ENCODE measurements at regions not wholly inside any gene's neighbourhood (a gene's known extent, or its start where the extent isn't known, plus 50 kb on each side); places are given as distances from the start of the nearest gene placed in this dataset.

DNA sequence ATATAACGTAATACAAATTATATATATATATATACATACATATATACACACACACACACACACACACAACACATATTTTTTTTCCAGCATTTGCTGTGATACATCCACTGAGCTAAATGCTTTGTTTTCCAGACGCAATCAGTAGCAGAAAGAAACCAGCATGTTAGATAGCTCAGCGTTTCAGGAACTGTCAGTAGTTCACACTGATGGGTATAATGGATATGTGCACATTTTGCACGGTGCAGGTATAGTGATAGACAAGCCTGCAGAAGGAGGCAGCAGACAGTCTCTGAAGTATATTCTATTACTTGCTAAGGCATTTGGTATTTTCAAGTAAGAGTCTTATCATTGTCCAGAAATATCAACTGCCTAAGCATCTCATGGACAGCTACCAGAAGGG is 741.6 kb upstream of the HS3ST1 start:
- no peaks in the 10 kb centered on the region for H3K36me3 ChIP-seq
- no peaks in the 10 kb centered on the region for H3K27me3 ChIP-seq (replicated peaks in 1 of 7)
- H3K4me1 ChIP-seq: no peaks in the 10 kb centered on the region
- intact Hi-C loops (cut with DNase I; ENCODE audit: low total_unique reads): no loop called here
- no peaks in the 10 kb centered on the region for H3K9me3 ChIP-seq
- 75 to 94% (median 89%) methylated on average over 4 of the region's 4 CpGs for WGBS, 5 donors
- DNase-seq: no peak
- no peak overlapping the region for H3K27ac ChIP-seq
- TF ChIP-seq, protein P1, sequence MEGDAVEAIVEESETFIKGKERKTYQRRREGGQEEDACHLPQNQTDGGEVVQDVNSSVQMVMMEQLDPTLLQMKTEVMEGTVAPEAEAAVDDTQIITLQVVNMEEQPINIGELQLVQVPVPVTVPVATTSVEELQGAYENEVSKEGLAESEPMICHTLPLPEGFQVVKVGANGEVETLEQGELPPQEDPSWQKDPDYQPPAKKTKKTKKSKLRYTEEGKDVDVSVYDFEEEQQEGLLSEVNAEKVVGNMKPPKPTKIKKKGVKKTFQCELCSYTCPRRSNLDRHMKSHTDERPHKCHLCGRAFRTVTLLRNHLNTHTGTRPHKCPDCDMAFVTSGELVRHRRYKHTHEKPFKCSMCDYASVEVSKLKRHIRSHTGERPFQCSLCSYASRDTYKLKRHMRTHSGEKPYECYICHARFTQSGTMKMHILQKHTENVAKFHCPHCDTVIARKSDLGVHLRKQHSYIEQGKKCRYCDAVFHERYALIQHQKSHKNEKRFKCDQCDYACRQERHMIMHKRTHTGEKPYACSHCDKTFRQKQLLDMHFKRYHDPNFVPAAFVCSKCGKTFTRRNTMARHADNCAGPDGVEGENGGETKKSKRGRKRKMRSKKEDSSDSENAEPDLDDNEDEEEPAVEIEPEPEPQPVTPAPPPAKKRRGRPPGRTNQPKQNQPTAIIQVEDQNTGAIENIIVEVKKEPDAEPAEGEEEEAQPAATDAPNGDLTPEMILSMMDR (IDR thresholded peaks at IDR 0.05 in 8 of 11, conservative IDR thresholded peaks at IDR 0.05 in 3 of 11): no peak
- TF ChIP-seq POLR2AphosphoS5 (IDR thresholded peaks at IDR 0.05) (no peak), POLR2A (IDR thresholded peaks at IDR 0.05) (no peak)
- H3K4me3 ChIP-seq: no peak overlapping the region

DNA sequence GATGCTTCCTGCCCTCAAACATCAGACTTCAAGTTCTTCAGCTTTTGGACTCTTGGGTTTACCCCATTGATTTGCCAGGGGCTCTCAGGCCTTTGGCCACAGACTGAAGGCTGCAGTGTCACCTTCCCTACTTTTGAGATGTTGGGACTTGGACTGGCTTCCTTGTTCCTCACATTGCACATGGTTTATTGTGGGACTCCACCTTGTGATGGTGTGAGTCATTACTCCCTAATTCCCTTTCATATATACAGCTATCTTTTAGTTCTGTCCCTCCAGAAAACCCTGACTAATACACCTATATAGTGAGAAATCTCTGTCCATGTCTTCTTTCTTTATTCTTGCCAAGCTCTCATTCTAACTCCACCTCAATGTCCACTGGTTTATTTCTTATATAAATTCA is 736.9 kb upstream of the HS3ST1 start:
- Histone ChIP-seq H3K27ac (no peak overlapping the region), H3K27me3 (replicated peaks in 1 of 7) (no peaks in the 10 kb centered on the region), H3K9me3 (peaks cover 0 to 22% (median 8%) of the 10 kb centered on the region in 8 donors), H3K4me1 (no peaks in the 10 kb centered on the region), H3K36me3 (no peaks in the 10 kb centered on the region), H3K4me3 (no peak overlapping the region)
- no peak for DNase-seq
- intact Hi-C loops (cut with DNase I; ENCODE audit: low total_unique reads): no loop called here
- no peak for TF ChIP-seq POLR2A (IDR thresholded peaks at IDR 0.05)
- TF ChIP-seq, protein P1 (IDR thresholded peaks at IDR 0.05 in 8 of 11, conservative IDR thresholded peaks at IDR 0.05 in 3 of 11): no peak
- no peak for TF ChIP-seq POLR2AphosphoS5 (IDR thresholded peaks at IDR 0.05)

DNA sequence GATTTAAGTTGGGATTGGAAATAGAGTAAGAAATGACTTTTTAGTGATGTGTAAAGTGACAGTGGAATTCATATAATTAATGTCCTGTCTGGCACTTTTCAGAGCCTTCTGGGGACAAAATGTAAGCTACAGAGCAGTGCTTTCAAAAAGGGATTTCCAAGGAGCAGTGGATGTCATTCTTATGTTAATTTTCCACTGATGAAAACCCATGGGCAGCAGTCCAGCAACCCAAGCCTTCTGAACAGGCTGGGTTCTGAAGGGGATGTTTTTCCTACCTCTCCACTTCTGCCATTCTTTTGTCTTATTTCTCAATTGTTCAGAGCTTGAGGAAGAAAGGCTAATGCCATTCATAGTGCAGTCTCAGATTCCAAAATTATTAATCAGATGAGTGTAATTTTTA is 717.6 kb upstream of the HS3ST1 start:
- H3K27me3 ChIP-seq (replicated peaks in 1 of 7): no peaks in the 10 kb centered on the region
- H3K9me3 ChIP-seq: peaks cover 0 to 16% (median 3%) of the 10 kb centered on the region in 8 donors
- no peak for DNase-seq
- intact Hi-C loops (cut with DNase I; ENCODE audit: low total_unique reads): no loop called here
- H3K36me3 ChIP-seq: no peaks in the 10 kb centered on the region
- no peak overlapping the region for H3K4me3 ChIP-seq
- H3K27ac ChIP-seq: no peak overlapping the region
- TF ChIP-seq, protein P1 (IDR thresholded peaks at IDR 0.05 in 8 of 11, conservative IDR thresholded peaks at IDR 0.05 in 3 of 11): no peak
- H3K4me1 ChIP-seq: no peaks in the 10 kb centered on the region

DNA sequence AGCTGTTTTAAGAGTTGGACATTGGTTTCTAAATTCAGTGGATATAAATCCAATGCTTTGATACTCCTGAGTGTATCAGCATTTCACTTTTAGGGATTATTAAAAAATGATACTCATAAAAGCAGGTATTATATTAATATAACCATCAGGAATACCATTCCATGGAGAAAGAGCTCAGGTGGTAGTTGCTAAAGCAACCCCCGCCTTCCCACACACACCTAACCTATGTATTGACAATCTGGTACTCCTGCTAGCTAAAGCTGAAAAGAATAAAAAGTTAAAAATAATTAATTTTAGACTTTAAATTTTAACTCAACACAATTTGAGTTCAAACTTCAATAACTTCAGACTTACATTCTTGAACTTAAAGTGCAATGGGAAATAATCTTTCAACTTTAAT is 717.1 kb upstream of the HS3ST1 start:
- Histone ChIP-seq H3K36me3 (no peaks in the 10 kb centered on the region), H3K9me3 (peaks cover 0 to 11% (median under 1%) of the 10 kb centered on the region in 8 donors), H3K4me3 (no peak overlapping the region), H3K27me3 (replicated peaks in 1 of 7) (no peaks in the 10 kb centered on the region), H3K27ac (no peak overlapping the region), H3K4me1 (no peaks in the 10 kb centered on the region)
- intact Hi-C loops (cut with DNase I; ENCODE audit: low total_unique reads): no loop called here
- 79 to 86% (median 80%) methylated on average over 1 of the region's 1 CpG for WGBS, 5 donors
- TF ChIP-seq, protein P1 (IDR thresholded peaks at IDR 0.05 in 8 of 11, conservative IDR thresholded peaks at IDR 0.05 in 3 of 11): no peak
- no peak for TF ChIP-seq POLR2AphosphoS5 (IDR thresholded peaks at IDR 0.05)
- no peak for TF ChIP-seq POLR2A (IDR thresholded peaks at IDR 0.05)
- DNase-seq: no peak
